Brain microvascular endothelial cell (primary cell): ENCODE measurements at regions not wholly inside any gene's neighbourhood (a gene's known extent, or its start where the extent isn't known, plus 50 kb on each side); places are given as distances from the start of the nearest gene placed in this dataset.

ENCODE experiments used
- DNase-seq: peaks from one replicate; pipeline ENCODE4 v3.0.0-alpha.2; 2020
- H3K27ac ChIP-seq: fragments of 250-450 bp; sonication (Bioruptor Pico); 2 replicates; pipeline ENCODE4 v1.5.1; 2020; ENCODE audit warnings: mild to moderate bottlenecking, moderate library complexity
- H3K27me3 ChIP-seq: fragments of 250-450 bp; sonication (Bioruptor Pico); replicated peaks from 2 replicates; pipeline ENCODE4 v1.5.1; 2020; ENCODE audit warnings: mild to moderate bottlenecking
- H3K36me3 ChIP-seq: fragments of 250-450 bp; sonication (Bioruptor Pico); replicated peaks from 2 replicates; pipeline ENCODE4 v1.5.1; 2020; ENCODE audit warnings: mild to moderate bottlenecking
- H3K4me3 ChIP-seq: 2 replicates; pipeline ENCODE4 v1.5.1; 2011; ENCODE audit warnings: low read depth, mild to moderate bottlenecking, control low read depth, low read length, moderate library complexity
- in situ Hi-C: cut with HindIII; loops from 2 replicates; pipeline ENCODE4 v1.10.0; 2017; ENCODE audit warnings: low sequenced_read_pairs, low pct_ligation_motif_present
- TF ChIP-seq, protein P1 (sequence below): IDR thresholded peaks from 2 replicates; pipeline ENCODE4 v1.5.1; 2011; ENCODE audit warnings: low read depth, mild to moderate bottlenecking, moderate library complexity, low read length, control low read depth, inconsistent platforms; ENCODE audit errors: missing control alignments

DNA sequence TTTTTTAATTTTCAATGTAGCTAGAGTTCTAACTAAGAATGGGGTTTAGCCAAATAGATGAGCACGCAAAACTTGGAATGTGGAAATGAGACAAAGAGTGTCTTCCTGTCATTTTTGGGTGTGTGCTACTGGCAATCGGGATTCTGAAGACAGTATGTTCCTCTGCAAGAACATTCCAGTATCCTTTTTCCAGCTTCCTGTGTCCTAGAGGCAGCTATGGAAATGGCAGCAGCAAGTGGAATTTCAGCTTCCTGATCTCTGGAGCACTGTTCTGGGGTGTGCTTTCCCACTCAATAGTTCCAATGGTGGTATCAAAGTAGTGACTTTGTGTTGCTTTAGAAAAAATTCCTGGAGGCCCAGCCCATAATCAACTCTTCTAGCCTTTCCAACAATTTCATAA lies 642.9 kb upstream of the KCNMB2 start:
- no peak overlapping the region for H3K4me3 ChIP-seq
- H3K27ac ChIP-seq: peak overlapping the region; percentile 32
- no peak for DNase-seq
- in situ Hi-C loops: no loop called here
- no peaks in the 10 kb centered on the region for H3K27me3 ChIP-seq
- no peaks in the 10 kb centered on the region for H3K36me3 ChIP-seq
- TF ChIP-seq, protein P1, sequence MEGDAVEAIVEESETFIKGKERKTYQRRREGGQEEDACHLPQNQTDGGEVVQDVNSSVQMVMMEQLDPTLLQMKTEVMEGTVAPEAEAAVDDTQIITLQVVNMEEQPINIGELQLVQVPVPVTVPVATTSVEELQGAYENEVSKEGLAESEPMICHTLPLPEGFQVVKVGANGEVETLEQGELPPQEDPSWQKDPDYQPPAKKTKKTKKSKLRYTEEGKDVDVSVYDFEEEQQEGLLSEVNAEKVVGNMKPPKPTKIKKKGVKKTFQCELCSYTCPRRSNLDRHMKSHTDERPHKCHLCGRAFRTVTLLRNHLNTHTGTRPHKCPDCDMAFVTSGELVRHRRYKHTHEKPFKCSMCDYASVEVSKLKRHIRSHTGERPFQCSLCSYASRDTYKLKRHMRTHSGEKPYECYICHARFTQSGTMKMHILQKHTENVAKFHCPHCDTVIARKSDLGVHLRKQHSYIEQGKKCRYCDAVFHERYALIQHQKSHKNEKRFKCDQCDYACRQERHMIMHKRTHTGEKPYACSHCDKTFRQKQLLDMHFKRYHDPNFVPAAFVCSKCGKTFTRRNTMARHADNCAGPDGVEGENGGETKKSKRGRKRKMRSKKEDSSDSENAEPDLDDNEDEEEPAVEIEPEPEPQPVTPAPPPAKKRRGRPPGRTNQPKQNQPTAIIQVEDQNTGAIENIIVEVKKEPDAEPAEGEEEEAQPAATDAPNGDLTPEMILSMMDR: peak; percentile 49

DNA sequence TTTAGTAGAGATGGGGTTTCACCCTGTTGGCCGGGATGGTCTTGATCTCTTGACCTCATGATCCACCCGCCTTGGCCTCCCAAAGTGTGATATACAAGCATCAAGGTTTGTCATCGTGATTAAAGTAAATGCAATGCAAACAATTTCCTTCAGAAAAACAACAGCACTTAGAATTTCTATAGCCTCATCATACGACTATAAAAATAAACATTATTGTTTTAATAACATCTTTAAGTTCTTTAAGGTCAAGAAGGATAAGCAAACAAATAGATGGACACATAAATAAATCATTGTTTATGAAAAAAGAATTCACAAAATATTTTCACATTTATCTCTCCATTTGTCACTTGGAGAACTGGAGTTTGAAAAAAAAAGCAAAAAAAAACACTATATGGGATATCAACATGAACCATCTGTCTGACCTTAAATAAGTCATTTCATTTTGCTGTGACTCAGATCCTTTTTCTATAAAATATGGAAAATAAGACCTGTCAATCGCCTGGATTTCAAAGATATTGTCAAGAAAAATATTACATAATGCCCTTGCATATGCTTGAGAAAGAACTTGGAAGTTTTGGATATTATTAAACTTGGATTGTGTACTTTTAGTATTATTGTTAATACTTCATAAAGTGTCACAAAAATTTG lies 642.0 kb upstream of the KCNMB2 start:
- TF ChIP-seq, protein P1: no peak
- no peaks in the 10 kb centered on the region for H3K27me3 ChIP-seq
- H3K4me3 ChIP-seq: no peak overlapping the region
- no peaks in the 10 kb centered on the region for H3K36me3 ChIP-seq
- H3K27ac ChIP-seq: peak overlapping the region; percentile 32
- DNase-seq: no peak
- in situ Hi-C loops: no loop called here

DNA sequence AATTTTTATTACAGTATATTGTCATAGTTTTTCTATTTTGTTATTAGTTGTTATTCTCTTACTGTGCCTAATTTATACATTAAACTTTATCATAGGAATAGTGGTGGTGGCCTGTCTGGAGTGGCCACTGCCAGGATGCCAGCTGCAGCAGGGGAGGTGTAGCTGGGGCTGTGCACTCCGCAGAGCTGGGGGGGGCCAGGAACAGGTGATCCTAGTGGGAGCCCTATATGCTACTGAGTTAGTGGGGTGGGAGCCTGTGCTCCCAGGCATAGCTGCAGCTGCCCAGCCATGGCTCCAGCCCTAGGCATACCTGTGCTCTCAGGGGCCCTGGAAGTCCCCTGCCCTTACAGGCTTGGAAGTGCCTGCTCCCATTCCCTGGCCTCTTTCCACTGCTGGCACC lies 638.1 kb upstream of the KCNMB2 start:
- Histone ChIP-seq H3K4me3 (no peak overlapping the region), H3K27me3 (no peaks in the 10 kb centered on the region), H3K27ac (no peak overlapping the region), H3K36me3 (no peaks in the 10 kb centered on the region)
- in situ Hi-C loops: no loop called here
- DNase-seq: no peak
- TF ChIP-seq, protein P1: no peak

DNA sequence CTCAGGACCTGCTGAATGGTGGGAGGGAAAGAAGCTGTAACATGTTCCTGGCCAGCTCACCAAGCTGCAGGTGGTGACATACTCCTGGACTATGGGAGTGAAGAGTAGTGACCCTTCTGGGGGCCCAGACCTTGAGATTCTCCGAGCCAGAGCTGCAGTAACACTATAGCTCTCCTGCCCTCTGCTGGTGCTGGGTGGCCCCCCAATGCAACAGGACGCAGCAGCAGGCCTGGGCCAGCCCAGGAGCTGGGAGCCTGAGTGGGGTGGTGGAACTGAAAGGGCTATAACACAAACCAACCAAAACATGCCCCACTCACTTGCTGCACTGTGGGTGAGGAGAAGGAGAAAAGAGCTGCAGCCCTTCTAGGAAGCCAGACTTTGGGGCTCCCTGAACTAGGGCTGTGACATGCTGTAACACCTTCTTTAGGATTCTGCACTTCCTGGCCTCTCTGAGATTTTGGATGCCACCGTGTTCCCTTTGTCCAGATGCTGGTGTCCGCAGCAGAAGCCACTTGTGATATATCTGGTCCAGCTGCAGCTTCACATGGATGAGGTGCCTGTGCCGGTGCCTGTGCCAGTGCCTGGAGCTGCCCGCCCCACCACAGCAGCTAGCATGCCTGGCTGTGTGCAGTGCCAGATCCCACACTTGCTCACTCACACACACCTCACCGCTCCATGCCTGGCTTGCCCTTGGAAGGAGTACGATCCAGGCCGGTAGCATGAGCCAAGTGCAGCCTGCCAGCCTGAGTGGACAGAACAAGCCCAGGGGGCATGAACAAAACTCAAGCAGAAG lies 636.8 kb upstream of the KCNMB2 start:
- H3K27ac ChIP-seq: no peak overlapping the region
- H3K27me3 ChIP-seq: no peaks in the 10 kb centered on the region
- no peak overlapping the region for H3K4me3 ChIP-seq
- TF ChIP-seq, protein P1: no peak
- H3K36me3 ChIP-seq: no peaks in the 10 kb centered on the region
- DNase-seq: no peak
- in situ Hi-C loops: no loop called here

DNA sequence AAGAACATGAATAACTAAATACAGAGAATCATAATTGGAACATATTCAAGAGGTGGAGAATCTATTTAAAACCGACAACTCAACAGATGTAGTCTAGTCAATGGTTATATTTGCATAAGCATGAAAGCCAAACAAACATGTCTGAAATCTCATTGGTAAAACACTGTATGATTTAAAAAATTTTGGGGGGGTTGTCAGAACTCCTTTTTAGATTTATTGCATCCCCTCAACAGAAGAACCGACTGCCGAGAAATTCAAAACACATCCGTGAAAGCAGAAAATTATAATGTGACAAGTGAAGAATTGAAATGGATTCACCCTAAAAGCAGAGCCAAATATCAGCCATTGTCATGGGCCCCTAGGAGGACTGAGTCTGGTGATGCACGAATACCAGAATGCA lies 633.4 kb upstream of the KCNMB2 start:
- in situ Hi-C loops: no loop called here
- TF ChIP-seq, protein P1: no peak
- no peaks in the 10 kb centered on the region for H3K36me3 ChIP-seq
- DNase-seq: no peak
- no peaks in the 10 kb centered on the region for H3K27me3 ChIP-seq
- no peak overlapping the region for H3K27ac ChIP-seq
- no peak overlapping the region for H3K4me3 ChIP-seq
